ENCODE measurements at regions not wholly inside any gene's neighbourhood (a gene's known extent, or its start where the extent isn't known, plus 50 kb on each side); places are given as distances from the start of the nearest gene placed in this dataset.

GRCh38 chr1:105865546-105865945 is 1190.9 kb upstream of the PRMT6 start:
- TF ChIP-seq CTCF (IDR thresholded peaks at IDR 0.05) (no peak), SIN3A (IDR thresholded peaks at IDR 0.05; ENCODE audit: borderline replicate concordance, insufficient read depth, low read depth, low read length) (no peak)

Data from Panc1 (cell line).